Smooth muscle cell (in vitro differentiated cells): ENCODE measurements at regions not wholly inside any gene's neighbourhood (a gene's known extent, or its start where the extent isn't known, plus 50 kb on each side); places are given as distances from the start of the nearest gene placed in this dataset.

Experiments used
- DNase-seq: peaks from one replicate; lab custom pipeline; 2025; ENCODE audit not compliant: unreplicated experiment; lab: John Stamatoyannopoulos, UW
- H2AFZ ChIP-seq: fragments of 200-600 bp; sonication (generic); 2 replicates; pipeline ENCODE4 v1.6.0; 2016; ENCODE audit warnings: antibody characterized with exemption, low read depth, mild to moderate bottlenecking
- H3F3A ChIP-seq: fragments of 200-600 bp; sonication (generic); 2 replicates; pipeline ENCODE4 v1.6.0; 2017; ENCODE audit warnings: antibody characterized with exemption, low read depth
- H3K27ac ChIP-seq: fragments of 200-600 bp; sonication (generic); 2 replicates; pipeline ENCODE4 v1.5.1; 2016; ENCODE audit warnings: low read depth, mild to moderate bottlenecking
- H3K27me3 ChIP-seq: fragments of 200-600 bp; sonication (generic); 2 replicates; pipeline ENCODE4 v1.6.1; 2016; ENCODE audit warnings: low read depth, mild to moderate bottlenecking
- H3K36me3 ChIP-seq: fragments of 200-600 bp; sonication (generic); 2 replicates; pipeline ENCODE4 v1.5.1; 2016; ENCODE audit warnings: low read depth
- H3K4me1 ChIP-seq: fragments of 200-600 bp; sonication (generic); 2 replicates; pipeline ENCODE4 v1.5.1; 2016; ENCODE audit warnings: low read depth
- H3K4me2 ChIP-seq: fragments of 200-600 bp; sonication (generic); 2 replicates; pipeline ENCODE4 v1.6.0; 2016; ENCODE audit warnings: mild to moderate bottlenecking
- H3K4me3 ChIP-seq: fragments of 200-600 bp; sonication (generic); 2 replicates; pipeline ENCODE4 v1.5.1; 2016; ENCODE audit warnings: mild to moderate bottlenecking
- H3K79me2 ChIP-seq: fragments of 200-600 bp; sonication (generic); 2 replicates; pipeline ENCODE4 v1.6.0; 2016; ENCODE audit warnings: low read depth, mild to moderate bottlenecking
- H3K9ac ChIP-seq: fragments of 200-600 bp; sonication (generic); 2 replicates; pipeline ENCODE4 v1.6.0; 2016; ENCODE audit warnings: low read depth
- H3K9me3 ChIP-seq: fragments of 200-600 bp; sonication (generic); replicated peaks from 2 replicates; pipeline ENCODE4 v1.5.1; 2016; ENCODE audit warnings: low read depth
- H4K20me1 ChIP-seq: fragments of 200-600 bp; sonication (generic); 2 replicates; pipeline ENCODE4 v1.6.0; 2016; ENCODE audit warnings: low read depth
- CTCF ChIP-seq: fragments of 200-600 bp; sonication (generic); IDR thresholded peaks from 2 replicates; pipeline ENCODE4 v1.5.1; 2017; ENCODE audit warnings: borderline replicate concordance, mild to moderate bottlenecking, antibody characterized with exemption; ENCODE audit not compliant: insufficient read depth, poor library complexity, severe bottlenecking
- WGBS: methylation state at CpG from one replicate; pipeline ENCODE4 v1.1.7; 2016; ENCODE audit warnings: low lambda C conversion rate; 5-methylcytosine and 5-hydroxymethylcytosine counted together

DNA sequence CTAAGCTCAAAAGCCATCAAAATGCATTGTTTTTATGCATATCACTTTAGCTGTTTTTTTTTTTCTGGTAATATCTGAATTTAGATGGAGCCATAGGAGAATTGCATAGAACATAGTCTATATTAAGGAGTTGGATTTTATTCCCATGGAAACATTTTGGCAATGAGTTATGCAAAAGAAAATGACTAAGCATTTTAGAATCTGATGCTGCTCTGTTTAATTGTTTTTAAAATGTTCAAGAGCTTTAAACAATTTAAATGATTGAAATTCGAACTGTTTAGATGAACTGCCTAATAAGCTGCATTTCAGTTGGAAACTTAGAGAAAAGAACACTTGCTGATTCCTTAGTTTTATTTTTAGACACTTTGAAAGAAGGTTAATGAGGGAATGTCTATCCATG, 1531.5 kb upstream of the B3GALT2 start:
- no peak for TF ChIP-seq CTCF
- no peaks in the 10 kb centered on the region for H3K27me3 ChIP-seq
- DNase-seq, result no peak
- H3F3A ChIP-seq, result no peaks in the 10 kb centered on the region
- H3K4me1 ChIP-seq, result no peaks in the 10 kb centered on the region
- H3K36me3 ChIP-seq, result no peaks in the 10 kb centered on the region
- H3K4me3 ChIP-seq, result no peak overlapping the region
- H3K4me2 ChIP-seq, result no peak overlapping the region
- H3K9ac ChIP-seq, result no peak overlapping the region
- no peaks in the 10 kb centered on the region for H3K9me3 ChIP-seq
- H4K20me1 ChIP-seq, result no peaks in the 10 kb centered on the region
- no peaks in the 10 kb centered on the region for H3K79me2 ChIP-seq
- 87% methylated on average over 1 of the region's 1 CpG for WGBS
- no peak overlapping the region for H3K27ac ChIP-seq
- H2AFZ ChIP-seq, result no peak overlapping the region

- no peak for TF ChIP-seq CTCF
These were observed 1530.9 kb upstream of the B3GALT2 start for GRCh38 chr1:194717334-194717733.

GRCh38 chr1:194710671-194711070, 1524.3 kb upstream of the B3GALT2 start:
- Histone ChIP-seq H4K20me1 (no peaks in the 10 kb centered on the region), H3K36me3 (no peaks in the 10 kb centered on the region), H3K4me2 (no peak overlapping the region), H2AFZ (no peak overlapping the region), H3K79me2 (no peaks in the 10 kb centered on the region), H3K4me3 (no peak overlapping the region), H3K27me3 (no peaks in the 10 kb centered on the region), H3K27ac (no peak overlapping the region), H3K9me3 (no peaks in the 10 kb centered on the region), H3K4me1 (no peaks in the 10 kb centered on the region), H3F3A (no peaks in the 10 kb centered on the region), H3K9ac (no peak overlapping the region)
- DNase-seq, result no peak
- 90% methylated on average over 2 of the region's 2 CpGs for WGBS
- TF ChIP-seq CTCF, result no peak

More at GRCh38 chr1:194717334-194717733, 1530.9 kb upstream of the B3GALT2 start:
- no peak overlapping the region for H3K4me2 ChIP-seq
- no peaks in the 10 kb centered on the region for H4K20me1 ChIP-seq
- H3K27me3 ChIP-seq, result no peaks in the 10 kb centered on the region
- 88% methylated on average over 1 of the region's 1 CpG for WGBS
- H3K27ac ChIP-seq, result no peak overlapping the region
- no peaks in the 10 kb centered on the region for H3K79me2 ChIP-seq
- no peaks in the 10 kb centered on the region for H3K36me3 ChIP-seq
- DNase-seq, result no peak
- no peak overlapping the region for H2AFZ ChIP-seq
- no peaks in the 10 kb centered on the region for H3K4me1 ChIP-seq
- no peak overlapping the region for H3K9ac ChIP-seq
- no peaks in the 10 kb centered on the region for H3K9me3 ChIP-seq
- no peak overlapping the region for H3K4me3 ChIP-seq
- no peaks in the 10 kb centered on the region for H3F3A ChIP-seq

- Histone ChIP-seq H3K4me3 (no peak overlapping the region), H3K4me1 (no peaks in the 10 kb centered on the region), H2AFZ (no peak overlapping the region), H3K36me3 (no peaks in the 10 kb centered on the region), H3F3A (no peaks in the 10 kb centered on the region), H4K20me1 (no peaks in the 10 kb centered on the region), H3K27me3 (no peaks in the 10 kb centered on the region), H3K9me3 (no peaks in the 10 kb centered on the region), H3K27ac (no peak overlapping the region), H3K9ac (no peak overlapping the region), H3K79me2 (no peaks in the 10 kb centered on the region), H3K4me2 (no peak overlapping the region)
- DNase-seq, result no peak
- 85% methylated on average over 3 of the region's 3 CpGs for WGBS
- TF ChIP-seq CTCF, result no peak
These were observed 1523.0 kb upstream of the B3GALT2 start for GRCh38 chr1:194709439-194709838.
